ENCODE measurements at regions not wholly inside any gene's neighbourhood (a gene's known extent, or its start where the extent isn't known, plus 50 kb on each side); places are given as distances from the start of the nearest gene placed in this dataset.
"Not testable (repeated sequence)": the region's sequence is repeated elsewhere in the genome, so short reads cannot be mapped to it uniquely, and the experiment has no call there.

DNA sequence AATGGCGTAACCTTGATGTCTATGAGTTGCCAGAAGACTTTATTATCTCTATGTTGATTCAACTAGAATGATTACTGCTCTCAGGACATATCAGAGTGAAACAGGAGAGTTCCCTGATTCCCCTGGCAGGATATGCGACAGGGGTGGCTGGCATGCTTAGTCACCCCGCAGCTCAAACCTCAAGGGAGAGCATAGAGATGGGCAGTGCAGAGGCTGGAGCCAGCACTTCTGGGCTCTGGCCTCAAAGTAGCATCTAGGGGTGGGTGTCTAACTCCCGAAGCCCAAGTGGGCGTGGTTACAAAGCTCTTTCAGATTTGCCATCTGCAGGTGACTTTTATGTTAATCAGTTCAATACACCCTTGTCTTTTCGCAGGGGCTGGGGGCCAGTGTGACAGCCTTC lies 391.6 kb downstream of the ADCYAP1 start:
- DNase-seq (ENCODE audit: low read depth) = no peak

DNA sequence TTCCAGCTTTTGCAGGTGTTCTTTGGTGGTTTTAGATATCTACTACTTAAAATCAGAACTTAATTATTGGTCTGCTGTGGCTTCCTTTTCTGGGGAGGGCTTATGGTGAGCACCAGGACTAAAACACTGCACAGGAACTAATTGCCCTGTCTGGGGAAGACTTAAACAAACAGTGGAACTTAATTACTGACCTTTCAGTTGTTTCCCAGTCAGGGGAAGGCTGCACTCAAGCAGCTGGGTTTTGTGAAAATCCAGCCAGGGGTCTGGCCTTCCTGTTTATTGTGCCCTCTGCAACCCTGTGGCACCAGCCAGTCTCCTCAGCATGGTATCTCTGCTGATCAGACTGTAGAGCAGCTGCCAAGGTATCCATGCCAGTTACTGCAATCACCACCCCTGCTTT lies 398.2 kb downstream of the ADCYAP1 start:
- DNase-seq (ENCODE audit: low read depth) = no peak

- no peak for DNase-seq (ENCODE audit: low read depth)
Measured at GRCh38 chr18:1304392-1304992, 399.8 kb downstream of the ADCYAP1 start.

GRCh38 chr18:1306641-1307040 lies 402.0 kb downstream of the ADCYAP1 start:
- DNase-seq (ENCODE audit: low read depth) = no peak

GRCh38 chr18:1308686-1309085 lies 404.0 kb downstream of the ADCYAP1 start:
- no peak for DNase-seq (ENCODE audit: low read depth)

- DNase-seq (ENCODE audit: low read depth) = no peak
Measured at GRCh38 chr18:1311376-1311775, 406.7 kb downstream of the ADCYAP1 start.

GRCh38 chr18:1335345-1335744 lies 430.7 kb downstream of the ADCYAP1 start:
- not testable (repeated sequence) for DNase-seq (ENCODE audit: low read depth)

- DNase-seq (ENCODE audit: low read depth) = no peak
Measured at GRCh38 chr18:1350931-1351450, 446.3 kb downstream of the ADCYAP1 start.

DNA sequence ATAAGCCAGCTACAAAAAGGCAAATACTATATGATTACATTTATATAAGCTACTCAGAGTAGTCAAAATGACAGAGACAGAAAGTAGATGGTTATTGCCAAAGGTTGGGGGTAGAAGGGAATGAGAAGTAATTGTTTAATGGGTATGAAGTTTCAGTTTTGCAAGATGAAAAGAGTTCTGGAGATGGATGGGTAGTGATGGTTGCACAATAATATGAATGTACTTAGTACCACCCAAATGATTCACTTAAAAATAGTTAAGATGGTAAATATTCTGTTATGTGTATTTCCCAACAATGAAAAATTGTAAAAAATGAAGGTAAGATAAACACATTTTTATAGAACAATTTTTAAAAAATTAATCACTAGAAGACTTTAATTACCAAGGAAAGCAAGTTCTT lies 448.4 kb downstream of the ADCYAP1 start:
- no peak for DNase-seq (ENCODE audit: low read depth)

DNA sequence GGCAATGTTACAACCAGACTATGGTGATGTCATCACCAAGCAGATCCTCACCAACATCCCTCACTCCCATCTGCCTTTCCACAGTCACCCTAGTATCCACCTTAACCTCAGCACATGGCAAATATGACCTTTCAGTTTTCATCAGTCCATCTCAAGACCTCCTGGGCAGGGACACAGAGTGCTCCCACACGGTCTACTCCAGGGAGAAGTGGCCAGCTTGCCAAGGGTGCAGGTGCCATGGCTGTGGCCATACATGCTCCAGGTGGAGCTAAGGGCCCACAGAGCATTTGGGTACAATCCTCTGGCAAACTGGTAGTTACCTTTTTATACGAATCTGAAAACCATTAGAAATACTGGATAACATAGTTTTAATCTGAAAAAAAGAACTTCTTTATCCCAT lies 453.1 kb downstream of the ADCYAP1 start:
- no peak for DNase-seq (ENCODE audit: low read depth)

- DNase-seq (ENCODE audit: low read depth) = no peak
Measured at GRCh38 chr18:1361936-1362335, 457.3 kb downstream of the ADCYAP1 start.

DNA sequence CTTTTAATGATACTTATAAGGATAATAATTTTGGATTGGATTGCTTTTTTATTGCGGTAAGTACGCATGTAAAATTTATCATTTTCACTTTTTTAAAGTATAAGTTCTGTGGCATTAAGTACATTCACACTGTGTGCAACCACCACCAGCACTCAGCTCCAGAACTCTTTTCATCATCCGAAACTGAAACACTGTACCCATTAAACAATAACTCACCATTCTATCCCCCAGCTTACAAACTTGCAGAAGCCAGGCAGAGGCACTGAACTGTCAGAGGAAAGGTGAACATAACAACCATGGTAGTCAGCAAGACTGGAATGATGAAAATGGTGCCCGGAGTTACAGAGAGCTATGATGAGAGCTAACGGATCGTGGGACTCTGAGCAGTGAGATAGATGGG lies 465.9 kb downstream of the ADCYAP1 start:
- DNase-seq (ENCODE audit: low read depth) = no peak

DNA sequence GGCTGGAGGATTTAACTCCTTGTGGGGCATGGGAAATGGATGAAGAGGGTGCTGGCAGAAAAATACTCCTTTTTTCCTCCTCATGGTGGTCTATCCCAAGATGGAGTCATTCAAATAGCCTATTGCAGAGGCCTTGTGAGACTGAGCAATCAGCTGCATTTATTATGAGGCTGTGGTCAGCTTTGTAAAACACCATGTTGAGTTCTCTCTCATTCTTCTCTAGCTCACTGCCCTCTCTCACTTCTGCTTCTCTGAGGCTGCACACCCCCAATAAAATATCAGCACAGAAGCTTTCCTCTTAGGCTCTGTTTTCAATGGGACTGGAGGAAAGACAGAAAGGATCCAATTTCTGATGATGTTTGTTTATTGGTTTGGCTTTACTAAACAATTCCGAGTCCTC lies 467.1 kb downstream of the ADCYAP1 start:
- no peak for DNase-seq (ENCODE audit: low read depth)

- DNase-seq (ENCODE audit: low read depth) = no peak
Measured at GRCh38 chr18:1383465-1383864, 478.8 kb downstream of the ADCYAP1 start.

DNA sequence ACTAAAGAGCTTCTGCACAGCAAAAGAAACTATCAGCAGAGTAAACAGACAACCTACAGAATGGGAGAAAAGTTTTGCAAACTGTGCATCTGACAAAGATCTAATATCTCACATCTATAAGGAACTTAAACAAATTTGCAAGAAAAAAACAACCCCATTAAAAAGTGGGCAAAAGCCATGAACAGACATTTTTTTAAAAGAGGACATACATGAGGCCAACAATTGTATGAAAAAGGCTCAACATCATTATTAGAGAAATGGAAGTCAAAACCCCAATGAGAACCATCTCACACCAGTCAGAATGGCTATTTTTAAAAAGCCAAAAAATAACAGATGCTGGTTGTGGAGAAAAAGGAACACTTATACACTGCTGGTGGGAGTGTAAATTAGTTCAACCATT lies 483.8 kb downstream of the ADCYAP1 start:
- not testable (repeated sequence) for DNase-seq (ENCODE audit: low read depth)

GRCh38 chr18:1392046-1392445 lies 487.4 kb downstream of the ADCYAP1 start:
- DNase-seq (ENCODE audit: low read depth) = no peak

DNA sequence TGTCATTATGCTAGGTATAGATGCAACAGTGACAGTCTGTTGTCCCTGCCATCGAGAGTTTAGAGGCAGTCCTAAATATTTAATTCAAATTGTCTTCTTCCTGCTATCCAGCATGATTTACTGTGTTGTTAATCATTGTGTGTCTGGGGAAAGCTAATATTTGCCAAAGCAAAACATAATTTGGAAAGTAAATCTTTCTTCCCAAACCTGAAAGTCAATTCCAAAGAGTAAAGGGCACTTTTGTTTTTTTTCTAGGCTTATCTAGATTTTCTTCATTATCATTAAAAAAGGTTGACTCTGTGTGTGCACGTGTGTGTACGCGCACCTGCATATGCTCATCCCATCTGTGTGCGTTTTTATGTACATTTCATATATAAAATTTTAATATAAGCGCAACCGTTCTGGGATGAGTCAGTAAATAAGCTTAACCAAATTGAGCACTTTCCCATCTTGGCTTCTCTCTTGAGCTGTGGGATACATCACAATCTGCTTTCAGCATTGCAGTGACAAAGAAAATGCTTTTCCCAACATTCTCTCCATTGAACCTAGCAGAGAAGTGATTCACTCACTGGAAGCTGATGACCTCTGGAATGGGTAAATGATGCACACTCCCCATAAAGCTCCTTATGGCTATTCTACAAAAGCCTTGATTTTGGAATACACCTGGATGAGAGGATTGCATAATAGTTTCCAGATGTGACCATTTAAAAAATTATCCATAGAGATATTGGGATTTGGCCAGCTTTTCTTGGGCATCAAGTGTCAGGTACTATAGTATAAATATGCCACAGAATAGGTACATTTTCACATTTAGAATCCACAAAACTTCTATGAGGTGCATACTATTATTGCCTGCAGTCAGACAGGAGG lies 488.4 kb downstream of the ADCYAP1 start:
- DNase-seq (ENCODE audit: low read depth) = no peak

GRCh38 chr18:1393929-1394328 lies 489.3 kb downstream of the ADCYAP1 start:
- DNase-seq (ENCODE audit: low read depth) = no peak

GRCh38 chr18:1394426-1394825 lies 489.8 kb downstream of the ADCYAP1 start:
- DNase-seq (ENCODE audit: low read depth) = no peak

DNA sequence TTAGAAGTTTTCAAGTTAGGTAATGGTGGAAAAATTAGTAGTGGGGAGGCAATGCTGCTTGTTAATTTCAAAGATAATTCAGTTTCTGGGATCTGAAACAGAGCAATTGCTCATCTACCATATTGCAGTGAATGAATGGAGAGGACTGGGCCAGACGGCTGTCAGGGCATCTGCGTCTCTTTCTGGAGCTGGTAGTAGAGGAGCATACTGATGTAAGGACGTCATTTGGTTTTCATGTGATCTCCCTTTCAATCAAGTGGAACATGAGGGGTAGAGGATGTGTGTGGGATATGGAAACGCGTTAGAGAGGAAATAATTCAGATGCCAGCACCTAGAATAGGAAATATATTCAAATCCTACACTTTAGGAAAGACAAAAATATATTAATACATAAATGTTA lies 490.3 kb downstream of the ADCYAP1 start:
- DNase-seq (ENCODE audit: low read depth) = no peak

DNA sequence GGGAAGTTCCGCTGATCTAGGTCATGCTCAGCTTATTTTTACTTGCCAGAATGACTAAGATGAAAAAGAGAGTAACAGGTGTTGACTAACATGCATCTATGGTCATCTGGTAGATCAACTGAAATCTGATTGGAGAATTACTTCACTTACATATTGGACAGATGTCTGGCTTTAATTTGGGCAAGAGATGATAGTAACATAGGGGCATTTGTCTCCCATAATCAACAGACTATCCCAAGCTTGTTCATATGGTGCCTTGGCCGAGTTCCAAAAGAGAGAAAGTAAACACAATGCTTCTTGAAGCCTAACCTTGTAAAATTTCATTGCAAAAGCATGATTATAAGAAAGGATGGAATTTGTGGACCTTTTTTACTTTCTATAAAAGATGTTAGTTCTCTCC lies 503.7 kb downstream of the ADCYAP1 start:
- DNase-seq (ENCODE audit: low read depth) = no peak

DNA sequence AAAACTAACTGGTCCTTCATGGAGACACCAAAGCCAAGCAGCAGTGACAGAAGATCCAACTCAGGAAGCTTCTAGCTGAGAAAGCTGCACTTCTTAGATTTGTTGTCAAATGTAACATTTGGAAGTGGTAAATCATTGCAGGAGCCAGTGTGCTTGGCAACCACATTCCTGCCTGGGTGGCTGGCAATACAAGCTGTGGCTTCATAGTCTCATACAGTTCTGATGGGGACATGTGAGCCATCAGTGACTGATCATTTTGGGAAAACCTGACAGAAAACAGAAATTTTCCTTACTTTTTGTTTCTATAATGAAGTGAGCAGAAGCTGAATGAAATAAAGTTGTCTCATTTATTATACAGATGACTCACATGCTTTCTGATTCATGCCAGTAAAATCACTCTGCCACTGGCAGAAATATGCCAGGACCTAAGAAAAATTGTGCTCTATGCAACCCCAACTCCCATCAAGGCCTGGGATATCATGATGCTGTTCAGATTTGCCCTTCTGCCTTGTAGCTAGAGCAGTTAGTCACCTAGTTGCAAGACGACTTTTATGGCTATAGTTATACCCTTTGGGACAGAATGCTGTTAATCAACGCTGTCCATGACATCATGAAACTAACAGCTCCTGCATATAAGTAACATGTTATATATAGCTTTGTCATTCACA lies 508.1 kb downstream of the ADCYAP1 start:
- no peak for DNase-seq (ENCODE audit: low read depth)

- DNase-seq (ENCODE audit: low read depth) = no peak
Measured at GRCh38 chr18:1413323-1413675, 508.6 kb downstream of the ADCYAP1 start.
